ENCODE measurements at regions not wholly inside any gene's neighbourhood (a gene's known extent, or its start where the extent isn't known, plus 50 kb on each side); places are given as distances from the start of the nearest gene placed in this dataset.

DNA sequence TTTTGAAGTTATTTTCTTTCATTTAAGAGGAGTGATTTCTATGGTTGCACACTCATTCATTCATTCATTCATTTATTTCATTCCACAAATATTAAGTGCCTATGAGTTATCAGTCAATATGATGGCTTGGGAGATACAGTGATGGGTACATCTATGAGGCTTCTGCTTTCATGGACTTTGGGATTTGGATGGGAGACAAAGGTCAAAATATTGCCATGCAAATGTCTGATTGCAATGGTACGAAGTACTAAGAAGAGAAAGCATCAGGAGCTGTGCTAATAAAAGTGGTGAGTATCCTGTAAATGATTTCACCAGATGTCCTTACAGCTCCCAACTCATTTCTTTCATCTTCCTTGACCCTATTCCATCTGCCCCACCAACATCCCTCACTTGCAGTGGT is 174.4 kb upstream of the MEX3C start:
- TF ChIP-seq TAF1 (IDR thresholded peaks at IDR 0.05; ENCODE audit: borderline replicate concordance, insufficient read depth, low read length) (no peak), POLR2AphosphoS5 (IDR thresholded peaks at IDR 0.05; ENCODE audit: low read depth, low read length) (no peak), SIN3A (IDR thresholded peaks at IDR 0.05; ENCODE audit: borderline replicate concordance, insufficient read depth, low read length) (no peak), FOXP2 (optimal IDR thresholded peaks at IDR 0.05; ENCODE audit: borderline replicate concordance, extremely low read depth, extremely low read length, insufficient read depth) (no peak)
- TF ChIP-seq, protein P1, sequence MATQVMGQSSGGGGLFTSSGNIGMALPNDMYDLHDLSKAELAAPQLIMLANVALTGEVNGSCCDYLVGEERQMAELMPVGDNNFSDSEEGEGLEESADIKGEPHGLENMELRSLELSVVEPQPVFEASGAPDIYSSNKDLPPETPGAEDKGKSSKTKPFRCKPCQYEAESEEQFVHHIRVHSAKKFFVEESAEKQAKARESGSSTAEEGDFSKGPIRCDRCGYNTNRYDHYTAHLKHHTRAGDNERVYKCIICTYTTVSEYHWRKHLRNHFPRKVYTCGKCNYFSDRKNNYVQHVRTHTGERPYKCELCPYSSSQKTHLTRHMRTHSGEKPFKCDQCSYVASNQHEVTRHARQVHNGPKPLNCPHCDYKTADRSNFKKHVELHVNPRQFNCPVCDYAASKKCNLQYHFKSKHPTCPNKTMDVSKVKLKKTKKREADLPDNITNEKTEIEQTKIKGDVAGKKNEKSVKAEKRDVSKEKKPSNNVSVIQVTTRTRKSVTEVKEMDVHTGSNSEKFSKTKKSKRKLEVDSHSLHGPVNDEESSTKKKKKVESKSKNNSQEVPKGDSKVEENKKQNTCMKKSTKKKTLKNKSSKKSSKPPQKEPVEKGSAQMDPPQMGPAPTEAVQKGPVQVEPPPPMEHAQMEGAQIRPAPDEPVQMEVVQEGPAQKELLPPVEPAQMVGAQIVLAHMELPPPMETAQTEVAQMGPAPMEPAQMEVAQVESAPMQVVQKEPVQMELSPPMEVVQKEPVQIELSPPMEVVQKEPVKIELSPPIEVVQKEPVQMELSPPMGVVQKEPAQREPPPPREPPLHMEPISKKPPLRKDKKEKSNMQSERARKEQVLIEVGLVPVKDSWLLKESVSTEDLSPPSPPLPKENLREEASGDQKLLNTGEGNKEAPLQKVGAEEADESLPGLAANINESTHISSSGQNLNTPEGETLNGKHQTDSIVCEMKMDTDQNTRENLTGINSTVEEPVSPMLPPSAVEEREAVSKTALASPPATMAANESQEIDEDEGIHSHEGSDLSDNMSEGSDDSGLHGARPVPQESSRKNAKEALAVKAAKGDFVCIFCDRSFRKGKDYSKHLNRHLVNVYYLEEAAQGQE (IDR thresholded peaks at IDR 0.05; ENCODE audit: insufficient read depth in 1 of 2, low read depth in 2 of 2, low read length in 2 of 2) = no peak

Measured in PFSK-1 (cell line).